GM23338 (cell line): ENCODE measurements at regions not wholly inside any gene's neighbourhood (a gene's known extent, or its start where the extent isn't known, plus 50 kb on each side); places are given as distances from the start of the nearest gene placed in this dataset.

ENCODE experiments used
- ATAC-seq: fragments of 200-7000 bp; cut with Tn5 transposase; 3 replicates; pipeline ENCODE4 v1.9.1; 2020
- DNase-seq: peaks from one replicate; pipeline ENCODE4 v3.0.0-alpha.2; 2015; ENCODE audit warnings: low spot score
- H2AFZ ChIP-seq: fragments of 200-600 bp; sonication (generic); 2 replicates; pipeline ENCODE4 v1.8.0; 2016; ENCODE audit warnings: antibody characterized with exemption, mild to moderate bottlenecking, moderate library complexity
- H3F3A ChIP-seq: fragments of 200-600 bp; sonication (generic); replicated peaks from 2 replicates; pipeline ENCODE4 v1.8.0; 2017; ENCODE audit warnings: antibody characterized with exemption, mixed run types, low read depth
- H3K27ac ChIP-seq: fragments of 200-600 bp; sonication (generic); 2 replicates; pipeline ENCODE4 v1.6.1; 2016; ENCODE audit warnings: low read depth
- H3K27me3 ChIP-seq: fragments of 200-600 bp; sonication (generic); 2 replicates; pipeline ENCODE4 v1.8.0; 2016; ENCODE audit warnings: mild to moderate bottlenecking, mixed run types, moderate library complexity; ENCODE audit not compliant: insufficient read depth
- H3K36me3 ChIP-seq: fragments of 200-600 bp; sonication (generic); 2 replicates; pipeline ENCODE4 v1.8.0; 2016; ENCODE audit warnings: mild to moderate bottlenecking; ENCODE audit not compliant: insufficient read depth
- H3K4me1 ChIP-seq: fragments of 200-600 bp; sonication (generic); 2 replicates; pipeline ENCODE4 v1.8.0; 2016; ENCODE audit warnings: mild to moderate bottlenecking, moderate library complexity; ENCODE audit not compliant: insufficient read depth
- H3K4me2 ChIP-seq: fragments of 200-600 bp; sonication (generic); 2 replicates; pipeline ENCODE4 v1.7.1; 2017; ENCODE audit warnings: mixed run types
- H3K4me3 ChIP-seq: fragments of 200-600 bp; sonication (generic); 2 replicates; pipeline ENCODE4 v1.6.1; 2016; ENCODE audit warnings: mixed run types
- H3K79me2 ChIP-seq: fragments of 200-600 bp; sonication (generic); replicated peaks from 2 replicates; pipeline ENCODE4 v1.8.0; 2017; ENCODE audit warnings: mild to moderate bottlenecking; ENCODE audit not compliant: insufficient read depth
- H3K9me2 ChIP-seq: fragments of 200-600 bp; sonication (generic); 2 replicates; pipeline ENCODE4 v1.8.0; 2017; ENCODE audit not compliant: insufficient read depth
- H4K20me1 ChIP-seq: fragments of 200-600 bp; sonication (generic); replicated peaks from 2 replicates; pipeline ENCODE4 v1.8.0; 2017; ENCODE audit warnings: mild to moderate bottlenecking; ENCODE audit not compliant: insufficient read depth
- H3K27ac Mint-ChIP-seq: 2 replicates; pipeline ENCODE4 v1.8.0; 2020; ENCODE audit warnings: inconsistent platforms, mild to moderate bottlenecking, moderate library complexity, mixed read lengths
- H3K27me3 Mint-ChIP-seq: 3 replicates; pipeline ENCODE4 v1.8.0; 2022; ENCODE audit warnings: low read depth, mild to moderate bottlenecking, moderate library complexity, mixed read lengths, inconsistent platforms; ENCODE audit not compliant: insufficient read depth, poor library complexity
- H3K36me3 Mint-ChIP-seq: 3 replicates; pipeline ENCODE4 v1.8.0; 2021; ENCODE audit warnings: low read depth, mild to moderate bottlenecking, inconsistent platforms, moderate library complexity, mixed read lengths
- H3K4me1 Mint-ChIP-seq: 3 replicates; pipeline ENCODE4 v1.8.0; 2020; ENCODE audit warnings: mild to moderate bottlenecking, inconsistent platforms, mixed read lengths
- H3K4me3 Mint-ChIP-seq: 3 replicates; pipeline ENCODE4 v1.8.0; 2021; ENCODE audit warnings: moderate library complexity, mild to moderate bottlenecking, inconsistent platforms, mixed read lengths
- H3K9me3 Mint-ChIP-seq: 3 replicates; pipeline ENCODE4 v1.8.0; 2020; ENCODE audit warnings: moderate library complexity, mild to moderate bottlenecking, inconsistent platforms, mixed read lengths
- EZH2 ChIP-seq: fragments of 200-600 bp; sonication (generic); IDR thresholded peaks from one replicate; pipeline ENCODE4 v1.8.0; 2017; ENCODE audit warnings: antibody characterized with exemption, mild to moderate bottlenecking, low read depth; ENCODE audit not compliant: unreplicated experiment
- EZH2phosphoT487 ChIP-seq: fragments of 200-600 bp; sonication (generic); IDR thresholded peaks from one replicate; pipeline ENCODE4 v1.8.1; 2018; ENCODE audit warnings: antibody characterized with exemption; ENCODE audit not compliant: unreplicated experiment
- POLR2AphosphoS5 ChIP-seq: IDR thresholded peaks from 2 replicates; pipeline ENCODE4 v1.6.1; 2016; ENCODE audit warnings: antibody characterized with exemption, low read depth
- ZNF331 ChIP-seq: fragments of 250-450 bp; sonication (Bioruptor Pico); IDR thresholded peaks from 2 replicates; pipeline ENCODE4 v1.5.0; 2020; ENCODE audit warnings: low read depth, mild to moderate bottlenecking, moderate library complexity
- TF ChIP-seq, protein P1 (sequence below), 2 experiments: fragments of 200-600 bp in 1 of 2; sonication (generic) in 1 of 2; conservative IDR thresholded peaks; 2 replicates each; pipeline versions ENCODE4 v1.5.1 to v1.6.1; 2016 to 2017; ENCODE audit warnings: antibody characterized with exemption in 2 of 2, low read depth in 2 of 2, mild to moderate bottlenecking in 2 of 2, moderate library complexity in 1 of 2
- TF ChIP-seq, protein P2 (sequence below): IDR thresholded peaks from 2 replicates; pipeline ENCODE4 v1.6.1; 2016; ENCODE audit warnings: antibody characterized with exemption
- TF ChIP-seq, protein P3 (sequence below): fragments of 250-450 bp; sonication (Bioruptor Pico); IDR thresholded peaks from 2 replicates; pipeline ENCODE4 v1.5.0; 2020; ENCODE audit warnings: mild to moderate bottlenecking, moderate library complexity

DNA sequence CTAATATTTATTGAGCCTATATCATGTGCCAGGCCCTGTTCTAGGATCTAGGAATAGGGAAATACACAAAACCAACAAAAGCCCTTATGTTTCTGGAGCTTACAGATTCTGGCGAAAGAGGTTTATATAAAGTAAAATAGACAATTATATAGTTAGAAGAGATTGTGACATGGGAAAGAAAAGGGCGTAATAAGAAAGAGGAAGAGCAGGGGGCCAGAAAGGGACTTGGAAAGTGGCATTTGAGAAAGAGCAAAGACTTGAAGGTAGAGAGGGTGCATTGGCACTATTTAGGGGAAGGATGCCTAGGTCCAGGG is 322.5 kb upstream of the FAM78B start:
- no peak for DNase-seq
- H3K27ac ChIP-seq = no peak overlapping the region
- Mint-ChIP-seq H3K4me1 (no peaks in the 10 kb centered on the region), H3K4me3 (no peak overlapping the region), H3K27ac (no peak overlapping the region), H3K9me3 (peaks cover 3% of the 10 kb centered on the region; the same call in 1 of the 3 replicates), H3K27me3 (peaks cover 4% of the 10 kb centered on the region), H3K36me3 (no peaks in the 10 kb centered on the region)
- no peaks in the 10 kb centered on the region; the same call in 1 of the 2 replicates for H3K9me2 ChIP-seq
- H4K20me1 ChIP-seq = no peaks in the 10 kb centered on the region
- no peaks in the 10 kb centered on the region for H3K4me1 ChIP-seq
- no peaks in the 10 kb centered on the region for H3K27me3 ChIP-seq
- H3K4me2 ChIP-seq = no peak overlapping the region
- ATAC-seq = no peak
- no peaks in the 10 kb centered on the region for H3K79me2 ChIP-seq
- TF ChIP-seq, protein P1, sequence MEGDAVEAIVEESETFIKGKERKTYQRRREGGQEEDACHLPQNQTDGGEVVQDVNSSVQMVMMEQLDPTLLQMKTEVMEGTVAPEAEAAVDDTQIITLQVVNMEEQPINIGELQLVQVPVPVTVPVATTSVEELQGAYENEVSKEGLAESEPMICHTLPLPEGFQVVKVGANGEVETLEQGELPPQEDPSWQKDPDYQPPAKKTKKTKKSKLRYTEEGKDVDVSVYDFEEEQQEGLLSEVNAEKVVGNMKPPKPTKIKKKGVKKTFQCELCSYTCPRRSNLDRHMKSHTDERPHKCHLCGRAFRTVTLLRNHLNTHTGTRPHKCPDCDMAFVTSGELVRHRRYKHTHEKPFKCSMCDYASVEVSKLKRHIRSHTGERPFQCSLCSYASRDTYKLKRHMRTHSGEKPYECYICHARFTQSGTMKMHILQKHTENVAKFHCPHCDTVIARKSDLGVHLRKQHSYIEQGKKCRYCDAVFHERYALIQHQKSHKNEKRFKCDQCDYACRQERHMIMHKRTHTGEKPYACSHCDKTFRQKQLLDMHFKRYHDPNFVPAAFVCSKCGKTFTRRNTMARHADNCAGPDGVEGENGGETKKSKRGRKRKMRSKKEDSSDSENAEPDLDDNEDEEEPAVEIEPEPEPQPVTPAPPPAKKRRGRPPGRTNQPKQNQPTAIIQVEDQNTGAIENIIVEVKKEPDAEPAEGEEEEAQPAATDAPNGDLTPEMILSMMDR (conservative IDR thresholded peaks at IDR 0.05; ENCODE audit: low read depth in 2 of 2) = no peak
- no peak overlapping the region for H3K4me3 ChIP-seq
- peak overlapping the region; percentile 90; the same call in 1 of the 2 replicates for H2AFZ ChIP-seq
- no peaks in the 10 kb centered on the region for H3F3A ChIP-seq
- H3K36me3 ChIP-seq = no peaks in the 10 kb centered on the region

DNA sequence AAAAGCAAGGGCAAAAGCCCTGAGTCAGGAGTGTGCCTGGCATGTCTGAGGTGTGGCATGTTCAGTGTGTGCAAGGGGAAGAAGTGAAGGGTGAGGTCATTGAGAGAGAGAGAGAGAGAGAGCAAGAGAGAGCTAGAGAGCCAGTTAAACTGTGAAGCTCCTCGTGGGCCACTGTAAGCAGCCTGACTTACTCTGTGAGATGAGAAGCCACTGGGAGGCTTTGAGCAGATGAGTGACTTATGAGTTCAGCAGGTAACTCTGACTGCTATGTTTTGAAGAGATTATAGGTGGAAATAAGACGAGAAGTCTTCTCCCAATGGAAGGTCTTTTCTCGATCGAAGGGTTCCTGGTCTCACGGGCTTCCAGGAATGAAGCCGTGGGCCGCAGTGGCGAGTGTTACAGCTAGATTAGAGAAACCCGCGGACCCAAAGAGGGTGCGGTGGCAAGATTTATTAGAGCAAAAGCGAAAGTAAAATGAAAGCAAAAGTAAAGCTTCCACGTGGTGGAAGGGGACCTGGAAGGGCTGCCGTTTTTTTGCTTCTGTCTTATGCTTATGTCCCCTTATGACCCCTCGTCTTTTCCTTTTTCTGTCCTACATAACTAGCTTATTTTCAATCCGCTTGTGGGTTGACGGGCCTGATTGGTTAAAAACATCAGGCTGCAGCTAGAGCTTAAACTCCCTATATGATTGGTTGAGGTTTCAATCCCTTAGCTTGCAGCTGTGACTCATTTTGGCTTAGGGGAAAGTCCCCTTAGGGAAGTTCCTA is 323.1 kb upstream of the FAM78B start:
- H3F3A ChIP-seq = no peaks in the 10 kb centered on the region
- H3K79me2 ChIP-seq = no peaks in the 10 kb centered on the region
- no peaks in the 10 kb centered on the region for H3K4me1 Mint-ChIP-seq
- no peak overlapping the region for H3K27ac Mint-ChIP-seq
- DNase-seq (no peak), ATAC-seq (no peak)
- TF ChIP-seq EZH2 (no peak), ZNF331 (no peak), POLR2AphosphoS5 (no peak), EZH2phosphoT487 (no peak)
- TF ChIP-seq, protein P2, sequence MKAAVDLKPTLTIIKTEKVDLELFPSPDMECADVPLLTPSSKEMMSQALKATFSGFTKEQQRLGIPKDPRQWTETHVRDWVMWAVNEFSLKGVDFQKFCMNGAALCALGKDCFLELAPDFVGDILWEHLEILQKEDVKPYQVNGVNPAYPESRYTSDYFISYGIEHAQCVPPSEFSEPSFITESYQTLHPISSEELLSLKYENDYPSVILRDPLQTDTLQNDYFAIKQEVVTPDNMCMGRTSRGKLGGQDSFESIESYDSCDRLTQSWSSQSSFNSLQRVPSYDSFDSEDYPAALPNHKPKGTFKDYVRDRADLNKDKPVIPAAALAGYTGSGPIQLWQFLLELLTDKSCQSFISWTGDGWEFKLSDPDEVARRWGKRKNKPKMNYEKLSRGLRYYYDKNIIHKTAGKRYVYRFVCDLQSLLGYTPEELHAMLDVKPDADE = no peak
- TF ChIP-seq, protein P3, sequence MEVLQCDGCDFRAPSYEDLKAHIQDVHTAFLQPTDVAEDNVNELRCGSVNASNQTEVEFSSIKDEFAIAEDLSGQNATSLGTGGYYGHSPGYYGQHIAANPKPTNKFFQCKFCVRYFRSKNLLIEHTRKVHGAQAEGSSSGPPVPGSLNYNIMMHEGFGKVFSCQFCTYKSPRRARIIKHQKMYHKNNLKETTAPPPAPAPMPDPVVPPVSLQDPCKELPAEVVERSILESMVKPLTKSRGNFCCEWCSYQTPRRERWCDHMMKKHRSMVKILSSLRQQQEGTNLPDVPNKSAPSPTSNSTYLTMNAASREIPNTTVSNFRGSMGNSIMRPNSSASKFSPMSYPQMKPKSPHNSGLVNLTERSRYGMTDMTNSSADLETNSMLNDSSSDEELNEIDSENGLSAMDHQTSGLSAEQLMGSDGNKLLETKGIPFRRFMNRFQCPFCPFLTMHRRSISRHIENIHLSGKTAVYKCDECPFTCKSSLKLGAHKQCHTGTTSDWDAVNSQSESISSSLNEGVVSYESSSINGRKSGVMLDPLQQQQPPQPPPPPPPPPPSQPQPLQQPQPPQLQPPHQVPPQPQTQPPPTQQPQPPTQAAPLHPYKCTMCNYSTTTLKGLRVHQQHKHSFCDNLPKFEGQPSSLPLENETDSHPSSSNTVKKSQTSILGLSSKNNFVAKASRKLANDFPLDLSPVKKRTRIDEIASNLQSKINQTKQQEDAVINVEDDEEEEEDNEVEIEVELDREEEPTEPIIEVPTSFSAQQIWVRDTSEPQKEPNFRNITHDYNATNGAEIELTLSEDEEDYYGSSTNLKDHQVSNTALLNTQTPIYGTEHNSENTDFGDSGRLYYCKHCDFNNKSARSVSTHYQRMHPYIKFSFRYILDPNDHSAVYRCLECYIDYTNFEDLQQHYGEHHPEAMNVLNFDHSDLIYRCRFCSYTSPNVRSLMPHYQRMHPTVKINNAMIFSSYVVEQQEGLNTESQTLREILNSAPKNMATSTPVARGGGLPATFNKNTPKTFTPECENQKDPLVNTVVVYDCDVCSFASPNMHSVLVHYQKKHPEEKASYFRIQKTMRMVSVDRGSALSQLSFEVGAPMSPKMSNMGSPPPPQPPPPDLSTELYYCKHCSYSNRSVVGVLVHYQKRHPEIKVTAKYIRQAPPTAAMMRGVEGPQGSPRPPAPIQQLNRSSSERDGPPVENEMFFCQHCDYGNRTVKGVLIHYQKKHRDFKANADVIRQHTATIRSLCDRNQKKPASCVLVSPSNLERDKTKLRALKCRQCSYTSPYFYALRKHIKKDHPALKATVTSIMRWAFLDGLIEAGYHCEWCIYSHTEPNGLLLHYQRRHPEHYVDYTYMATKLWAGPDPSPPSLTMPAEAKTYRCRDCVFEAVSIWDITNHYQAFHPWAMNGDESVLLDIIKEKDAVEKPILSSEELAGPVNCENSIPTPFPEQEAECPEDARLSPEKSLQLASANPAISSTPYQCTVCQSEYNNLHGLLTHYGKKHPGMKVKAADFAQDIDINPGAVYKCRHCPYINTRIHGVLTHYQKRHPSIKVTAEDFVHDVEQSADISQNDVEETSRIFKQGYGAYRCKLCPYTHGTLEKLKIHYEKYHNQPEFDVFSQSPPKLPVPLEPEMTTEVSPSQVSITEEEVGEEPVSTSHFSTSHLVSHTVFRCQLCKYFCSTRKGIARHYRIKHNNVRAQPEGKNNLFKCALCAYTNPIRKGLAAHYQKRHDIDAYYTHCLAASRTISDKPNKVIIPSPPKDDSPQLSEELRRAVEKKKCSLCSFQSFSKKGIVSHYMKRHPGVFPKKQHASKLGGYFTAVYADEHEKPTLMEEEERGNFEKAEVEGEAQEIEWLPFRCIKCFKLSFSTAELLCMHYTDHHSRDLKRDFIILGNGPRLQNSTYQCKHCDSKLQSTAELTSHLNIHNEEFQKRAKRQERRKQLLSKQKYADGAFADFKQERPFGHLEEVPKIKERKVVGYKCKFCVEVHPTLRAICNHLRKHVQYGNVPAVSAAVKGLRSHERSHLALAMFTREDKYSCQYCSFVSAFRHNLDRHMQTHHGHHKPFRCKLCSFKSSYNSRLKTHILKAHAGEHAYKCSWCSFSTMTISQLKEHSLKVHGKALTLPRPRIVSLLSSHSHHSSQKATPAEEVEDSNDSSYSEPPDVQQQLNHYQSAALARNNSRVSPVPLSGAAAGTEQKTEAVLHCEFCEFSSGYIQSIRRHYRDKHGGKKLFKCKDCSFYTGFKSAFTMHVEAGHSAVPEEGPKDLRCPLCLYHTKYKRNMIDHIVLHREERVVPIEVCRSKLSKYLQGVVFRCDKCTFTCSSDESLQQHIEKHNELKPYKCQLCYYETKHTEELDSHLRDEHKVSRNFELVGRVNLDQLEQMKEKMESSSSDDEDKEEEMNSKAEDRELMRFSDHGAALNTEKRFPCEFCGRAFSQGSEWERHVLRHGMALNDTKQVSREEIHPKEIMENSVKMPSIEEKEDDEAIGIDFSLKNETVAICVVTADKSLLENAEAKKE = no peak
- no peaks in the 10 kb centered on the region; the same call in 1 of the 2 replicates for H3K9me2 ChIP-seq
- H3K4me3 ChIP-seq = no peak overlapping the region
- H3K27ac ChIP-seq = no peak overlapping the region
- no peaks in the 10 kb centered on the region for H4K20me1 ChIP-seq
- H3K4me2 ChIP-seq = no peak overlapping the region
- H3K9me3 Mint-ChIP-seq = peaks cover 4% of the 10 kb centered on the region; the same call in 2 of the 3 replicates
- no peak overlapping the region for H3K4me3 Mint-ChIP-seq
- H3K4me1 ChIP-seq = no peaks in the 10 kb centered on the region
- H2AFZ ChIP-seq = peak overlapping the region; percentile 90
- H3K27me3 ChIP-seq = no peaks in the 10 kb centered on the region
- no peaks in the 10 kb centered on the region for H3K36me3 ChIP-seq
- no peaks in the 10 kb centered on the region for H3K36me3 Mint-ChIP-seq
- H3K27me3 Mint-ChIP-seq = peaks cover 4% of the 10 kb centered on the region
